ENCODE measurements at regions not wholly inside any gene's neighbourhood (a gene's known extent, or its start where the extent isn't known, plus 50 kb on each side); places are given as distances from the start of the nearest gene placed in this dataset.
"Not testable (repeated sequence)": the region's sequence is repeated elsewhere in the genome, so short reads cannot be mapped to it uniquely, and the experiment has no call there.

GRCh38 chr3:161927131-161927530 lies 430.5 kb downstream of the OTOL1 start:
- Histone ChIP-seq H3K9me3 (ENCODE audit: insufficient read depth, low read length) (no peaks in the 10 kb centered on the region), H3K4me2 (ENCODE audit: low read length) (no peak overlapping the region), H4K20me1 (ENCODE audit: insufficient read depth, low read length) (no peaks in the 10 kb centered on the region), H3K9ac (ENCODE audit: low read length) (no peak overlapping the region), H2AFZ (ENCODE audit: low read depth, low read length) (no peak overlapping the region), H3K27ac (ENCODE audit: low read length) (no peak overlapping the region), H3K27me3 (ENCODE audit: low read depth, low read length) (no peaks in the 10 kb centered on the region), H3K4me1 (ENCODE audit: low read length) (no peaks in the 10 kb centered on the region), H3K79me2 (ENCODE audit: low read length) (no peaks in the 10 kb centered on the region), H3K4me3 (ENCODE audit: low read length) (no peak overlapping the region), H3K36me3 (replicated peaks; ENCODE audit: low read depth, low read length) (no peaks in the 10 kb centered on the region)
- TF ChIP-seq EZH2phosphoT487 (IDR thresholded peaks at IDR 0.05; ENCODE audit: low read depth), result no peak

GRCh38 chr3:161939918-161940620 lies 443.5 kb downstream of the OTOL1 start:
- Histone ChIP-seq H3K27ac (ENCODE audit: low read length) (no peak overlapping the region), H2AFZ (ENCODE audit: low read depth, low read length) (peak overlapping the region; percentile 58; the same call in 1 of the 2 replicates), H3K4me3 (ENCODE audit: low read length) (peak overlapping the region; percentile 47), H3K36me3 (replicated peaks; ENCODE audit: low read depth, low read length) (no peaks in the 10 kb centered on the region), H3K79me2 (ENCODE audit: low read length) (no peaks in the 10 kb centered on the region), H3K9ac (ENCODE audit: low read length) (no peak overlapping the region), H3K4me2 (ENCODE audit: low read length) (peak overlapping the region; percentile 73), H4K20me1 (ENCODE audit: insufficient read depth, low read length) (no peaks in the 10 kb centered on the region), H3K27me3 (ENCODE audit: low read depth, low read length) (no peaks in the 10 kb centered on the region), H3K9me3 (ENCODE audit: insufficient read depth, low read length) (no peaks in the 10 kb centered on the region), H3K4me1 (ENCODE audit: low read length) (peaks cover 14% of the 10 kb centered on the region)
- TF ChIP-seq CTCF (IDR thresholded peaks at IDR 0.05; ENCODE audit: low read depth, low read length), result no peak
- TF ChIP-seq EZH2phosphoT487 (IDR thresholded peaks at IDR 0.05; ENCODE audit: low read depth), result no peak

GRCh38 chr3:161940621-161940965 lies 444.0 kb downstream of the OTOL1 start:
- Histone ChIP-seq H3K27me3 (ENCODE audit: low read depth, low read length) (no peaks in the 10 kb centered on the region), H3K4me2 (ENCODE audit: low read length) (no peak overlapping the region), H3K27ac (ENCODE audit: low read length) (no peak overlapping the region), H4K20me1 (ENCODE audit: insufficient read depth, low read length) (no peaks in the 10 kb centered on the region), H3K4me3 (ENCODE audit: low read length) (no peak overlapping the region), H3K9me3 (ENCODE audit: insufficient read depth, low read length) (no peaks in the 10 kb centered on the region), H3K9ac (ENCODE audit: low read length) (no peak overlapping the region), H3K79me2 (ENCODE audit: low read length) (no peaks in the 10 kb centered on the region), H2AFZ (ENCODE audit: low read depth, low read length) (no peak overlapping the region), H3K36me3 (replicated peaks; ENCODE audit: low read depth, low read length) (no peaks in the 10 kb centered on the region), H3K4me1 (ENCODE audit: low read length) (peaks cover 14% of the 10 kb centered on the region)
- TF ChIP-seq CTCF (IDR thresholded peaks at IDR 0.05; ENCODE audit: low read depth, low read length), result no peak
- no peak for TF ChIP-seq EZH2phosphoT487 (IDR thresholded peaks at IDR 0.05; ENCODE audit: low read depth)

GRCh38 chr3:161941891-161942290 lies 445.3 kb downstream of the OTOL1 start:
- no peak overlapping the region for H3K9ac ChIP-seq (ENCODE audit: low read length)
- no peaks in the 10 kb centered on the region for H3K27me3 ChIP-seq (ENCODE audit: low read depth, low read length)
- H3K79me2 ChIP-seq (ENCODE audit: low read length), result no peaks in the 10 kb centered on the region
- H3K4me2 ChIP-seq (ENCODE audit: low read length), result no peak overlapping the region
- no peaks in the 10 kb centered on the region for H3K9me3 ChIP-seq (ENCODE audit: insufficient read depth, low read length)
- H3K27ac ChIP-seq (ENCODE audit: low read length), result no peak overlapping the region
- H3K36me3 ChIP-seq (replicated peaks; ENCODE audit: low read depth, low read length), result no peaks in the 10 kb centered on the region
- no peak overlapping the region for H3K4me3 ChIP-seq (ENCODE audit: low read length)
- no peak overlapping the region for H2AFZ ChIP-seq (ENCODE audit: low read depth, low read length)
- TF ChIP-seq CTCF (IDR thresholded peaks at IDR 0.05; ENCODE audit: low read depth, low read length), result no peak
- no peak for TF ChIP-seq EZH2phosphoT487 (IDR thresholded peaks at IDR 0.05; ENCODE audit: low read depth)
- H4K20me1 ChIP-seq (ENCODE audit: insufficient read depth, low read length), result no peaks in the 10 kb centered on the region
- H3K4me1 ChIP-seq (ENCODE audit: low read length), result peaks cover 20% of the 10 kb centered on the region

GRCh38 chr3:161943801-161944345 lies 447.3 kb downstream of the OTOL1 start:
- not testable (repeated sequence) for H3K4me3 ChIP-seq (ENCODE audit: low read length); H3K9ac ChIP-seq (ENCODE audit: low read length); H4K20me1 ChIP-seq (ENCODE audit: insufficient read depth, low read length); H3K27me3 ChIP-seq (ENCODE audit: low read depth, low read length); H3K79me2 ChIP-seq (ENCODE audit: low read length); H3K27ac ChIP-seq (ENCODE audit: low read length); H3K9me3 ChIP-seq (ENCODE audit: insufficient read depth, low read length); H3K36me3 ChIP-seq (replicated peaks; ENCODE audit: low read depth, low read length); H2AFZ ChIP-seq (ENCODE audit: low read depth, low read length); H3K4me2 ChIP-seq (ENCODE audit: low read length)
- peaks cover 27% of the 10 kb centered on the region for H3K4me1 ChIP-seq (ENCODE audit: low read length)

All from OCI-LY3 (cell line).